Activated CD4-positive, alpha-beta T cell treated with anti-CD3 and anti-CD28 coated beads for 36 hours (primary cell): ENCODE measurements at regions not wholly inside any gene's neighbourhood (a gene's known extent, or its start where the extent isn't known, plus 50 kb on each side); places are given as distances from the start of the nearest gene placed in this dataset.
A peak's percentile ranks its signal among the peaks of the same experiment; 100 is the strongest.
"Not testable (repeated sequence)": the region's sequence is repeated elsewhere in the genome, so short reads cannot be mapped to it uniquely, and the experiment has no call there.

Experiments used
- ATAC-seq: fragments of 200-7000 bp; cut with Tn5 transposase; one replicate; pipeline ENCODE4 v1.10.0; 2021; ENCODE audit warnings: mild to moderate bottlenecking, moderate library complexity
- CTCF ChIA-PET: fragments of 350-600 bp; sonication (Branson Sonifier 250); formaldehyde crosslinking; loops from one replicate; lab custom pipeline; 2021; ENCODE audit warnings: antibody characterized with exemption; lab: Charles Lee
- POLR2A ChIA-PET: fragments of 350-600 bp; sonication (Branson Sonifier 250); formaldehyde crosslinking; loops from one replicate; lab custom pipeline; 2021; ENCODE audit warnings: antibody characterized with exemption, inconsistent platforms; lab: Charles Lee
- DNase-seq: peaks from one replicate; pipeline ENCODE4 v3.0.0-alpha.2; 2020
- H3K27ac Mint-ChIP-seq: one replicate; pipeline ENCODE4 v1.8.0; 2021; ENCODE audit warnings: mixed read lengths
- H3K27me3 Mint-ChIP-seq: one replicate; pipeline ENCODE4 v1.8.0; 2021; ENCODE audit warnings: mixed read lengths
- H3K36me3 Mint-ChIP-seq: one replicate; pipeline ENCODE4 v1.8.0; 2021; ENCODE audit warnings: low read depth, mixed read lengths
- H3K4me1 Mint-ChIP-seq: one replicate; pipeline ENCODE4 v1.8.0; 2021; ENCODE audit warnings: mixed read lengths
- H3K4me3 Mint-ChIP-seq: one replicate; pipeline ENCODE4 v1.8.0; 2021; ENCODE audit warnings: mild to moderate bottlenecking, moderate library complexity, mixed read lengths
- H3K9me3 Mint-ChIP-seq: one replicate; pipeline ENCODE4 v1.8.0; 2021; ENCODE audit warnings: low read depth, mixed read lengths
- intact Hi-C, 2 experiments: fragments of 100-400 bp; cut with DNase I in 1 of 2; cut with micrococcal nuclease in 1 of 2; formaldehyde crosslinking; loops; one replicate each; pipeline versions ENCODE4 v1.14.2 to v1.15.1; 2022 to 2024; cut with DNase I, micrococcal nuclease

GRCh38 chr1:29801003-29801402 is 564.7 kb downstream of the PTPRU start:
- H3K4me1 Mint-ChIP-seq, result no peaks in the 10 kb centered on the region
- CTCF ChIA-PET, result no interaction called here
- intact Hi-C loops, result no loop called here

GRCh38 chr1:29800522-29800956 is 564.2 kb downstream of the PTPRU start:
- POLR2A ChIA-PET, result no interaction called here
- CTCF ChIA-PET, result no interaction called here
- intact Hi-C loops, result no loop called here
- Mint-ChIP-seq H3K27me3 (peaks cover 3% of the 10 kb centered on the region), H3K27ac (no peak overlapping the region), H3K9me3 (peaks cover 5% of the 10 kb centered on the region), H3K4me1 (no peaks in the 10 kb centered on the region), H3K36me3 (no peaks in the 10 kb centered on the region), H3K4me3 (no peak overlapping the region)
- ATAC-seq (no peak), DNase-seq (no peak)

More at GRCh38 chr1:29801003-29801402, 564.7 kb downstream of the PTPRU start:
- H3K4me3 Mint-ChIP-seq, result no peak overlapping the region
- no peak for DNase-seq
- H3K36me3 Mint-ChIP-seq, result no peaks in the 10 kb centered on the region
- ATAC-seq, result no peak
- H3K27ac Mint-ChIP-seq, result no peak overlapping the region
- H3K27me3 Mint-ChIP-seq, result peaks cover 3% of the 10 kb centered on the region
- H3K9me3 Mint-ChIP-seq, result peaks cover under 1% of the 10 kb centered on the region
- POLR2A ChIA-PET, result no interaction called here

- ChIA-PET POLR2A (no interaction called here), CTCF (no interaction called here)
- Mint-ChIP-seq H3K27ac (no peak overlapping the region), H3K9me3 (peaks cover 7% of the 10 kb centered on the region), H3K4me1 (no peaks in the 10 kb centered on the region), H3K4me3 (no peak overlapping the region), H3K36me3 (no peaks in the 10 kb centered on the region), H3K27me3 (peaks cover 3% of the 10 kb centered on the region)
- ATAC-seq (no peak), DNase-seq (no peak)
- intact Hi-C loops, result no loop called here
Measured at GRCh38 chr1:29800120-29800519, 563.8 kb downstream of the PTPRU start.

- DNase-seq, result no peak
- POLR2A ChIA-PET, result no interaction called here
- ATAC-seq, result no peak
- intact Hi-C loops, result loop anchor here in 1 of 2 experiments (5.0 to 10.0 kb wide), 2 partner anchors 286 to 908 kb away; no protein-coding TSS in a partner anchor
- peaks cover 3% of the 10 kb centered on the region for H3K27me3 Mint-ChIP-seq
- H3K27ac Mint-ChIP-seq, result no peak overlapping the region
- H3K36me3 Mint-ChIP-seq, result no peaks in the 10 kb centered on the region
- CTCF ChIA-PET, result no interaction called here
- H3K9me3 Mint-ChIP-seq, result peaks cover 9% of the 10 kb centered on the region
- no peak overlapping the region for H3K4me3 Mint-ChIP-seq
- no peaks in the 10 kb centered on the region for H3K4me1 Mint-ChIP-seq
Measured at GRCh38 chr1:29798699-29799566, 562.6 kb downstream of the PTPRU start.

- POLR2A ChIA-PET, CTCF ChIA-PET, H3K27ac Mint-ChIP-seq, H3K36me3 Mint-ChIP-seq, DNase-seq, H3K27me3 Mint-ChIP-seq, H3K4me1 Mint-ChIP-seq, H3K4me3 Mint-ChIP-seq, H3K9me3 Mint-ChIP-seq, ATAC-seq: not testable (repeated sequence)
- intact Hi-C loops, result loop anchor here in 1 of 2 experiments (5.0 to 10.0 kb wide), 2 partner anchors 288 to 910 kb away; no protein-coding TSS in a partner anchor
Measured at GRCh38 chr1:29797125-29797524, 560.8 kb downstream of the PTPRU start.

- H3K27me3 Mint-ChIP-seq, CTCF ChIA-PET, DNase-seq, H3K4me3 Mint-ChIP-seq, POLR2A ChIA-PET, H3K27ac Mint-ChIP-seq, H3K4me1 Mint-ChIP-seq, ATAC-seq, H3K36me3 Mint-ChIP-seq, H3K9me3 Mint-ChIP-seq: not testable (repeated sequence)
- intact Hi-C loops, result loop anchor here in 1 of 2 experiments (5.0 to 10.0 kb wide), 2 partner anchors 289 to 911 kb away; no protein-coding TSS in a partner anchor
Measured at GRCh38 chr1:29795965-29796364, 559.6 kb downstream of the PTPRU start.

- Mint-ChIP-seq H3K27ac (no peak overlapping the region), H3K4me1 (no peaks in the 10 kb centered on the region), H3K9me3 (peaks cover 9% of the 10 kb centered on the region), H3K4me3 (no peak overlapping the region), H3K36me3 (no peaks in the 10 kb centered on the region), H3K27me3 (peaks cover 5% of the 10 kb centered on the region)
- no peak for DNase-seq
- no peak for ATAC-seq
- POLR2A ChIA-PET, result no interaction called here
- intact Hi-C loops, result loop anchor here (1.0 to 10.0 kb wide), 6 partner anchors 56 to 914 kb away; no protein-coding TSS in a partner anchor
- CTCF ChIA-PET, result interaction anchor here (0.9 to 1.3 kb wide), 5 partner anchors 22 to 587 kb away, joined by 3 to 7 read pairs (median 3); no protein-coding TSS in a partner anchor
Measured at GRCh38 chr1:29793653-29794348, 557.5 kb downstream of the PTPRU start.

- CTCF ChIA-PET, result interaction anchor here (0.6 to 1.3 kb wide), 11 partner anchors 21 to 587 kb away, joined by 3 to 8 read pairs (median 3); no protein-coding TSS in a partner anchor
Measured at GRCh38 chr1:29793101-29793546, 556.8 kb downstream of the PTPRU start.

GRCh38 chr1:29789910-29790247 is 553.6 kb downstream of the PTPRU start:
- intact Hi-C loops, result loop anchor here (5.0 to 10.0 kb wide), 2 partner anchors 295 to 442 kb away; no protein-coding TSS in a partner anchor
- DNase-seq (no peak), ATAC-seq (no peak)
- H3K4me1 Mint-ChIP-seq, result no peaks in the 10 kb centered on the region
- ChIA-PET POLR2A (no interaction called here), CTCF (no interaction called here)
- no peak overlapping the region for H3K27ac Mint-ChIP-seq
- no peaks in the 10 kb centered on the region for H3K36me3 Mint-ChIP-seq
- peaks cover 5% of the 10 kb centered on the region for H3K27me3 Mint-ChIP-seq
- H3K9me3 Mint-ChIP-seq, result peaks cover 2% of the 10 kb centered on the region
- H3K4me3 Mint-ChIP-seq, result no peak overlapping the region

More at GRCh38 chr1:29793101-29793546, 556.8 kb downstream of the PTPRU start:
- Mint-ChIP-seq H3K4me1 (no peaks in the 10 kb centered on the region), H3K36me3 (no peaks in the 10 kb centered on the region), H3K27ac (no peak overlapping the region), H3K27me3 (peaks cover 5% of the 10 kb centered on the region), H3K9me3 (peaks cover 9% of the 10 kb centered on the region), H3K4me3 (no peak overlapping the region)
- peak; percentile 39 for ATAC-seq
- intact Hi-C loops, result loop anchor here (1.0 to 10.0 kb wide), 6 partner anchors 56 to 915 kb away; no protein-coding TSS in a partner anchor
- peak; percentile 88 for DNase-seq
- POLR2A ChIA-PET, result no interaction called here

GRCh38 chr1:29789221-29789909 is 553.0 kb downstream of the PTPRU start:
- intact Hi-C loops, result no loop called here
- Mint-ChIP-seq H3K27ac (no peak overlapping the region), H3K36me3 (no peaks in the 10 kb centered on the region), H3K27me3 (peaks cover 5% of the 10 kb centered on the region), H3K9me3 (no peaks in the 10 kb centered on the region), H3K4me3 (no peak overlapping the region), H3K4me1 (no peaks in the 10 kb centered on the region)
- POLR2A ChIA-PET, result no interaction called here
- ATAC-seq, result no peak
- CTCF ChIA-PET, result no interaction called here
- no peak for DNase-seq
